Fibroblast of lung (primary cell): ENCODE measurements at regions not wholly inside any gene's neighbourhood (a gene's known extent, or its start where the extent isn't known, plus 50 kb on each side); places are given as distances from the start of the nearest gene placed in this dataset.

Source experiments
- DNase-seq, 2 donors: peaks; one replicate each; pipeline versions ENCODE4 v3.0.0 to v3.0.0-alpha.2; 2010; ENCODE audit warnings: low read depth in 2 of 2
- H2AFZ ChIP-seq: 2 replicates; pipeline ENCODE4 v1.5.1; 2012; ENCODE audit warnings: low read length, control low read depth, inconsistent platforms
- H3K27ac ChIP-seq: 2 replicates; pipeline ENCODE4 v1.5.1; 2011; ENCODE audit warnings: low read length, control low read depth; ENCODE audit not compliant: insufficient read depth
- H3K27me3 ChIP-seq: 2 replicates; pipeline ENCODE4 v1.5.1; 2011; ENCODE audit warnings: mild to moderate bottlenecking, low read length; ENCODE audit not compliant: control insufficient read depth, insufficient read depth
- H3K36me3 ChIP-seq: 2 replicates; pipeline ENCODE4 v1.5.1; 2011; ENCODE audit warnings: low read length; ENCODE audit not compliant: control insufficient read depth, insufficient read depth
- H3K4me1 ChIP-seq: 2 replicates; pipeline ENCODE4 v1.5.1; 2011; ENCODE audit warnings: low read length; ENCODE audit not compliant: control insufficient read depth, insufficient read depth; ENCODE audit errors: extremely low read depth
- H3K4me2 ChIP-seq: 2 replicates; pipeline ENCODE4 v1.5.1; 2011; ENCODE audit warnings: low read length, control low read depth; ENCODE audit not compliant: insufficient read depth; ENCODE audit errors: extremely low read depth
- H3K4me3 ChIP-seq, 4 experiments: fragments of 200-600 bp in 1 of 4; sonication (generic) in 1 of 4; replicated peaks in 1 of 4; 2 replicates each; pipeline ENCODE4 v1.5.1; 2011 to 2016; ENCODE audit warnings: low read length in 4 of 4, low read depth in 3 of 4, mild to moderate bottlenecking in 3 of 4, control low read depth in 2 of 4, inconsistent platforms in 1 of 4, mixed read lengths in 1 of 4; ENCODE audit not compliant: insufficient read depth in 1 of 4; ENCODE audit errors: control extremely low read depth in 1 of 4
- H3K79me2 ChIP-seq: 2 replicates; pipeline ENCODE4 v1.5.1; 2012; ENCODE audit warnings: mild to moderate bottlenecking, low read length, inconsistent platforms; ENCODE audit not compliant: control insufficient read depth, insufficient read depth
- H3K9ac ChIP-seq: 2 replicates; pipeline ENCODE4 v1.5.1; 2011; ENCODE audit warnings: mild to moderate bottlenecking, low read length, control low read depth; ENCODE audit not compliant: insufficient read depth
- H3K9me3 ChIP-seq: 2 replicates; pipeline ENCODE4 v1.5.1; 2012; ENCODE audit warnings: low read depth, low read length; ENCODE audit not compliant: control insufficient read depth, insufficient read depth
- H4K20me1 ChIP-seq: 2 replicates; pipeline ENCODE4 v1.5.1; 2011; ENCODE audit warnings: low read length; ENCODE audit not compliant: control insufficient read depth, insufficient read depth; ENCODE audit errors: extremely low read depth
- CTCF ChIP-seq, 2 donors: IDR thresholded peaks in 1 of 2; conservative IDR thresholded peaks in 1 of 2; 1 replicate in 1 of 2; 2 replicates in 1 of 2; pipeline ENCODE4 v1.5.1; 2011 to 2012; ENCODE audit warnings: low read length in 2 of 2, control low read depth in 1 of 2, inconsistent platforms in 1 of 2, low read depth in 1 of 2, mild to moderate bottlenecking in 1 of 2
- EZH2 ChIP-seq: IDR thresholded peaks from 2 replicates; pipeline ENCODE4 v1.5.1; 2012; ENCODE audit warnings: low read length, control low read depth, mild to moderate bottlenecking; ENCODE audit errors: missing control alignments

DNA sequence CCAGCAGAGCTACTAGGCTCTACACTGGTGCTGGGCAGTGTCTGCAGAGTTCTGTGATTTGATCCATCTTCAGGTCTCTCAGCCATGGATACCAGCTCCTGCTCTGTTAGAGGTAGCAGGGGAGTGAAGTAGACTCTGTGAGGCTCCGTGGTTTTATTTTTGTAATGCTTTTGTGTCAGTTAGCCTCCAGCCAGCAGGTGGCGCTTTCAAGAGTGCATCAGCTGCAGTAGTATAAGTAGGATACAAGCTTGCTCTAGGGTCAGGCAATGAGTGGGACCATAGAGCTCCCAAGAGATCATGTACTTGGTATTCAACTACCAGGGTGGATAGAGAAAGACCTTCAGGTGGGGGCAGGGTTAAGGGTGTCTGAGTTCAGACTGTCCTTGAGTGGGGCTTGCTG lies 362.5 kb upstream of the TRAM1L1 start:
- Histone ChIP-seq H3K9me3 (no peaks in the 10 kb centered on the region), H3K4me2 (no peak overlapping the region), H4K20me1 (no peaks in the 10 kb centered on the region), H3K4me3 (no peak overlapping the region), H3K9ac (no peak overlapping the region), H3K27me3 (no peaks in the 10 kb centered on the region), H3K27ac (no peak overlapping the region), H3K4me1 (no peaks in the 10 kb centered on the region), H3K79me2 (no peaks in the 10 kb centered on the region), H2AFZ (no peak overlapping the region), H3K36me3 (no peaks in the 10 kb centered on the region)
- no peak for DNase-seq
- TF ChIP-seq CTCF (conservative IDR thresholded peaks at IDR 0.05 in 1 of 2, IDR thresholded peaks at IDR 0.05 in 1 of 2; ENCODE audit: low read depth in 1 of 2, low read length in 2 of 2) (no peak), EZH2 (no peak)

GRCh38 chr4:117455088-117455487 lies 369.7 kb upstream of the TRAM1L1 start:
- Histone ChIP-seq H3K36me3 (no peaks in the 10 kb centered on the region), H2AFZ (no peak overlapping the region), H3K9ac (no peak overlapping the region), H3K27me3 (no peaks in the 10 kb centered on the region), H3K79me2 (no peaks in the 10 kb centered on the region), H3K4me2 (no peak overlapping the region), H3K4me1 (no peaks in the 10 kb centered on the region), H3K9me3 (no peaks in the 10 kb centered on the region), H4K20me1 (no peaks in the 10 kb centered on the region), H3K4me3 (no peak overlapping the region), H3K27ac (no peak overlapping the region)
- no peak for TF ChIP-seq CTCF (conservative IDR thresholded peaks at IDR 0.05 in 1 of 2, IDR thresholded peaks at IDR 0.05 in 1 of 2; ENCODE audit: low read depth in 1 of 2, low read length in 2 of 2)
- TF ChIP-seq EZH2: no peak
- DNase-seq: no peak

- H3K9ac ChIP-seq: no peak overlapping the region
- H3K4me3 ChIP-seq: no peak overlapping the region
- no peaks in the 10 kb centered on the region for H3K79me2 ChIP-seq
- DNase-seq: no peak
- no peaks in the 10 kb centered on the region for H4K20me1 ChIP-seq
- no peak for TF ChIP-seq CTCF (conservative IDR thresholded peaks at IDR 0.05 in 1 of 2, IDR thresholded peaks at IDR 0.05 in 1 of 2; ENCODE audit: low read depth in 1 of 2, low read length in 2 of 2)
- no peak for TF ChIP-seq EZH2
- no peaks in the 10 kb centered on the region for H3K27me3 ChIP-seq
- H3K4me2 ChIP-seq: no peak overlapping the region
- no peaks in the 10 kb centered on the region for H3K9me3 ChIP-seq
- no peaks in the 10 kb centered on the region for H3K36me3 ChIP-seq
- H3K27ac ChIP-seq: no peak overlapping the region
- H2AFZ ChIP-seq: no peak overlapping the region
- no peaks in the 10 kb centered on the region for H3K4me1 ChIP-seq
Observed at GRCh38 chr4:117466388-117466787, 381.0 kb upstream of the TRAM1L1 start.
